Fibroblast of the aortic adventitia (primary cell): ENCODE measurements at regions not wholly inside any gene's neighbourhood (a gene's known extent, or its start where the extent isn't known, plus 50 kb on each side); places are given as distances from the start of the nearest gene placed in this dataset.

Source experiments
- DNase-seq: peaks from one replicate; pipeline ENCODE4 v3.0.0-alpha.2; 2010; ENCODE audit warnings: low read depth
- H3K4me3 ChIP-seq: 2 replicates; pipeline ENCODE4 v1.5.1; 2011; ENCODE audit warnings: low read depth, mild to moderate bottlenecking, control low read depth, low read length, moderate library complexity
- CTCF ChIP-seq: IDR thresholded peaks from 2 replicates; pipeline ENCODE4 v1.5.1; 2011; ENCODE audit warnings: mild to moderate bottlenecking, low read length, control low read depth, inconsistent platforms; ENCODE audit not compliant: insufficient read depth

- TF ChIP-seq CTCF = no peak
- no peak overlapping the region for H3K4me3 ChIP-seq
- DNase-seq = no peak
Measured at GRCh38 chr2:196367633-196368032, 196.3 kb upstream of the STK17B start.

- no peak for DNase-seq
- H3K4me3 ChIP-seq = no peak overlapping the region
- TF ChIP-seq CTCF = no peak
Measured at GRCh38 chr2:196368546-196369225, 197.3 kb upstream of the STK17B start.

GRCh38 chr2:196369967-196370366 lies 198.6 kb upstream of the STK17B start:
- no peak for DNase-seq
- no peak for TF ChIP-seq CTCF
- no peak overlapping the region for H3K4me3 ChIP-seq

- no peak for DNase-seq
- TF ChIP-seq CTCF = no peak
- no peak overlapping the region for H3K4me3 ChIP-seq
Measured at GRCh38 chr2:196370381-196370780, 199.0 kb upstream of the STK17B start.

- DNase-seq = no peak
- no peak for TF ChIP-seq CTCF
- no peak overlapping the region for H3K4me3 ChIP-seq
Measured at GRCh38 chr2:196372276-196372809, 201.0 kb upstream of the STK17B start.

GRCh38 chr2:196372811-196373664 lies 201.7 kb upstream of the STK17B start:
- peak; percentile 75 for DNase-seq
- no peak for TF ChIP-seq CTCF
- no peak overlapping the region for H3K4me3 ChIP-seq
